MM.1S (cell line): ENCODE measurements at regions not wholly inside any gene's neighbourhood (a gene's known extent, or its start where the extent isn't known, plus 50 kb on each side); places are given as distances from the start of the nearest gene placed in this dataset.

Source experiments
- DNase-seq: peaks from one replicate; pipeline ENCODE4 v3.0.0-alpha.2; 2015
- H2AFZ ChIP-seq: fragments of 300-600 bp; sonication (generic); 2 replicates; pipeline ENCODE4 v1.6.0; 2016; ENCODE audit warnings: antibody characterized with exemption, low read length
- H3F3A ChIP-seq: fragments of 300-600 bp; sonication (generic); 2 replicates; pipeline ENCODE4 v1.6.1; 2016; ENCODE audit warnings: mild to moderate bottlenecking, antibody characterized with exemption, low read length, moderate library complexity, mixed read lengths; ENCODE audit not compliant: insufficient read depth
- H3K27ac ChIP-seq: fragments of 300-600 bp; sonication (generic); 2 replicates; pipeline ENCODE4 v1.5.1; 2016; ENCODE audit warnings: mild to moderate bottlenecking, low read length
- H3K27me3 ChIP-seq: fragments of 300-600 bp; sonication (generic); replicated peaks from 2 replicates; pipeline ENCODE4 v1.6.0; 2016; ENCODE audit warnings: low read length; ENCODE audit not compliant: insufficient read depth
- H3K36me3 ChIP-seq: fragments of 300-600 bp; sonication (generic); replicated peaks from 2 replicates; pipeline ENCODE4 v1.6.1; 2016; ENCODE audit warnings: mild to moderate bottlenecking, low read length, mixed read lengths; ENCODE audit not compliant: insufficient read depth
- H3K4me1 ChIP-seq: fragments of 300-600 bp; sonication (generic); 2 replicates; pipeline ENCODE4 v1.6.1; 2016; ENCODE audit warnings: low read length, mixed read lengths
- H3K4me2 ChIP-seq: fragments of 300-600 bp; sonication (generic); 2 replicates; pipeline ENCODE4 v1.6.0; 2016; ENCODE audit warnings: low read depth, low read length
- H3K4me3 ChIP-seq: fragments of 300-600 bp; sonication (generic); 2 replicates; pipeline ENCODE4 v1.5.1; 2016; ENCODE audit warnings: low read length, mixed read lengths
- H3K79me2 ChIP-seq: fragments of 300-600 bp; sonication (generic); 2 replicates; pipeline ENCODE4 v1.6.1; 2016; ENCODE audit warnings: mixed run types, low read length, mixed read lengths
- H3K9ac ChIP-seq: fragments of 300-600 bp; sonication (generic); 2 replicates; pipeline ENCODE4 v1.6.1; 2016; ENCODE audit warnings: low read length, mixed read lengths
- H3K9me2 ChIP-seq: fragments of 300-600 bp; sonication (generic); replicated peaks from 2 replicates; pipeline ENCODE4 v1.6.1; 2016; ENCODE audit warnings: mild to moderate bottlenecking, low read length, mixed read lengths; ENCODE audit not compliant: insufficient read depth
- H3K9me3 ChIP-seq: fragments of 300-600 bp; sonication (generic); replicated peaks from 2 replicates; pipeline ENCODE4 v1.6.1; 2016; ENCODE audit warnings: mild to moderate bottlenecking, low read length, mixed read lengths; ENCODE audit not compliant: insufficient read depth
- H4K20me1 ChIP-seq: fragments of 300-600 bp; sonication (generic); 2 replicates; pipeline ENCODE4 v1.6.1; 2016; ENCODE audit warnings: mild to moderate bottlenecking, low read length, moderate library complexity, mixed read lengths; ENCODE audit not compliant: insufficient read depth
- CTCF ChIP-seq: fragments of 300-600 bp; sonication (generic); IDR thresholded peaks from 2 replicates; pipeline ENCODE4 v1.5.1; 2016; ENCODE audit warnings: antibody characterized with exemption, low read length, mixed read lengths
- EZH2 ChIP-seq: fragments of 300-600 bp; sonication (generic); optimal IDR thresholded peaks from 2 replicates; pipeline ENCODE3; 2017; ENCODE audit warnings: low read depth, mild to moderate bottlenecking, antibody characterized with exemption, low read length, mixed read lengths
- EZH2phosphoT487 ChIP-seq: fragments of 300-600 bp; sonication (generic); IDR thresholded peaks from 2 replicates; pipeline ENCODE4 v1.6.1; 2018; ENCODE audit warnings: antibody characterized with exemption, low read length

GRCh38 chr4:60096676-60097075 is 1103.5 kb upstream of the ADGRL3 start:
- Histone ChIP-seq H3K9me2 (no peaks in the 10 kb centered on the region), H3K79me2 (no peaks in the 10 kb centered on the region), H3K9ac (no peak overlapping the region), H3K4me1 (no peaks in the 10 kb centered on the region), H3K4me3 (no peak overlapping the region), H3K27me3 (no peaks in the 10 kb centered on the region), H3K36me3 (no peaks in the 10 kb centered on the region), H2AFZ (no peak overlapping the region), H3K27ac (no peak overlapping the region), H3K4me2 (no peak overlapping the region), H4K20me1 (no peaks in the 10 kb centered on the region), H3F3A (no peaks in the 10 kb centered on the region), H3K9me3 (no peaks in the 10 kb centered on the region)
- no peak for TF ChIP-seq EZH2
- TF ChIP-seq CTCF: no peak
- TF ChIP-seq EZH2phosphoT487: no peak
- DNase-seq: no peak

GRCh38 chr4:60116592-60116991 is 1083.5 kb upstream of the ADGRL3 start:
- no peaks in the 10 kb centered on the region for H3F3A ChIP-seq
- H3K4me1 ChIP-seq: no peaks in the 10 kb centered on the region
- H3K36me3 ChIP-seq: no peaks in the 10 kb centered on the region
- no peaks in the 10 kb centered on the region for H3K79me2 ChIP-seq
- no peak overlapping the region for H3K4me3 ChIP-seq
- no peak overlapping the region for H3K4me2 ChIP-seq
- H3K9ac ChIP-seq: no peak overlapping the region
- H3K9me3 ChIP-seq: no peaks in the 10 kb centered on the region
- DNase-seq: no peak
- no peaks in the 10 kb centered on the region for H3K27me3 ChIP-seq
- no peak overlapping the region for H2AFZ ChIP-seq
- no peaks in the 10 kb centered on the region for H3K9me2 ChIP-seq
- H3K27ac ChIP-seq: no peak overlapping the region
- H4K20me1 ChIP-seq: no peaks in the 10 kb centered on the region
- TF ChIP-seq EZH2: no peak
- no peak for TF ChIP-seq CTCF
- TF ChIP-seq EZH2phosphoT487: no peak

- Histone ChIP-seq H2AFZ (no peak overlapping the region), H3K9me3 (no peaks in the 10 kb centered on the region)
- TF ChIP-seq EZH2phosphoT487 (no peak), CTCF (no peak), EZH2 (no peak)
Measured at GRCh38 chr4:60117726-60118323, 1082.3 kb upstream of the ADGRL3 start.

More at GRCh38 chr4:60117726-60118323, 1082.3 kb upstream of the ADGRL3 start:
- H3K9me2 ChIP-seq: no peaks in the 10 kb centered on the region
- no peak overlapping the region for H3K4me2 ChIP-seq
- no peaks in the 10 kb centered on the region for H3K27me3 ChIP-seq
- H3F3A ChIP-seq: no peaks in the 10 kb centered on the region
- H3K36me3 ChIP-seq: no peaks in the 10 kb centered on the region
- H4K20me1 ChIP-seq: no peaks in the 10 kb centered on the region
- H3K79me2 ChIP-seq: no peaks in the 10 kb centered on the region
- no peaks in the 10 kb centered on the region for H3K4me1 ChIP-seq
- H3K27ac ChIP-seq: no peak overlapping the region
- no peak overlapping the region for H3K4me3 ChIP-seq
- H3K9ac ChIP-seq: no peak overlapping the region
- no peak for DNase-seq
